ENCODE measurements at regions not wholly inside any gene's neighbourhood (a gene's known extent, or its start where the extent isn't known, plus 50 kb on each side); places are given as distances from the start of the nearest gene placed in this dataset.
A peak's percentile ranks its signal among the peaks of the same experiment; 100 is the strongest.

GRCh38 chr10:27621461-27621860 is 117.4 kb downstream of the RAB18 start:
- H3K36me3 ChIP-seq = no peaks in the 10 kb centered on the region
- DNase-seq (ENCODE audit: low spot score) (no peak), ATAC-seq (ENCODE audit: insufficient number of reproducible peaks, low FRiP score, low read depth) (no peak)
- H3K9me3 ChIP-seq = no peaks in the 10 kb centered on the region
- no peaks in the 10 kb centered on the region for H3K27me3 ChIP-seq (replicated peaks; ENCODE audit: insufficient read depth)
- peaks cover 13 to 29% of the 10 kb centered on the region in 2 donors for H3K4me1 ChIP-seq (ENCODE audit: control insufficient read depth in 1 of 2, low read depth in 2 of 2)
- peak overlapping the region; percentile 77 to 80 for H3K27ac ChIP-seq
- TF ChIP-seq, protein P1, sequence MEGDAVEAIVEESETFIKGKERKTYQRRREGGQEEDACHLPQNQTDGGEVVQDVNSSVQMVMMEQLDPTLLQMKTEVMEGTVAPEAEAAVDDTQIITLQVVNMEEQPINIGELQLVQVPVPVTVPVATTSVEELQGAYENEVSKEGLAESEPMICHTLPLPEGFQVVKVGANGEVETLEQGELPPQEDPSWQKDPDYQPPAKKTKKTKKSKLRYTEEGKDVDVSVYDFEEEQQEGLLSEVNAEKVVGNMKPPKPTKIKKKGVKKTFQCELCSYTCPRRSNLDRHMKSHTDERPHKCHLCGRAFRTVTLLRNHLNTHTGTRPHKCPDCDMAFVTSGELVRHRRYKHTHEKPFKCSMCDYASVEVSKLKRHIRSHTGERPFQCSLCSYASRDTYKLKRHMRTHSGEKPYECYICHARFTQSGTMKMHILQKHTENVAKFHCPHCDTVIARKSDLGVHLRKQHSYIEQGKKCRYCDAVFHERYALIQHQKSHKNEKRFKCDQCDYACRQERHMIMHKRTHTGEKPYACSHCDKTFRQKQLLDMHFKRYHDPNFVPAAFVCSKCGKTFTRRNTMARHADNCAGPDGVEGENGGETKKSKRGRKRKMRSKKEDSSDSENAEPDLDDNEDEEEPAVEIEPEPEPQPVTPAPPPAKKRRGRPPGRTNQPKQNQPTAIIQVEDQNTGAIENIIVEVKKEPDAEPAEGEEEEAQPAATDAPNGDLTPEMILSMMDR (IDR thresholded peaks at IDR 0.05) = no peak
- H3K4me3 ChIP-seq = peak overlapping the region; percentile 53

- DNase-seq (ENCODE audit: low spot score) (no peak), ATAC-seq (ENCODE audit: insufficient number of reproducible peaks, low FRiP score, low read depth) (no peak)
- peaks cover 13 to 29% of the 10 kb centered on the region in 2 donors for H3K4me1 ChIP-seq (ENCODE audit: control insufficient read depth in 1 of 2, low read depth in 2 of 2)
- no peaks in the 10 kb centered on the region for H3K27me3 ChIP-seq (replicated peaks; ENCODE audit: insufficient read depth)
- no peak overlapping the region for H3K4me3 ChIP-seq
- TF ChIP-seq, protein P1 (IDR thresholded peaks at IDR 0.05) = no peak
- no peaks in the 10 kb centered on the region for H3K9me3 ChIP-seq
- no peaks in the 10 kb centered on the region for H3K36me3 ChIP-seq
- H3K27ac ChIP-seq = no peak overlapping the region
Observed at GRCh38 chr10:27622596-27622995, 118.5 kb downstream of the RAB18 start.
